ENCODE measurements at regions not wholly inside any gene's neighbourhood (a gene's known extent, or its start where the extent isn't known, plus 50 kb on each side); places are given as distances from the start of the nearest gene placed in this dataset.

- Histone ChIP-seq H3K79me2 (ENCODE audit: insufficient read depth, low read length) (no peaks in the 10 kb centered on the region), H4K20me1 (ENCODE audit: insufficient read depth, low read length) (no peaks in the 10 kb centered on the region), H2AFZ (ENCODE audit: low read length) (no peak overlapping the region), H3K4me2 (ENCODE audit: insufficient read depth, low read length) (no peak overlapping the region), H3K27me3 (ENCODE audit: insufficient read depth, low read length) (no peaks in the 10 kb centered on the region), H3K27ac (ENCODE audit: low read depth, low read length) (no peak overlapping the region), H3K4me1 (ENCODE audit: insufficient read depth, low read length) (no peaks in the 10 kb centered on the region), H3K4me3 (ENCODE audit: insufficient read depth, low read length) (no peak overlapping the region), H3K9me3 (ENCODE audit: low read depth, low read length) (no peaks in the 10 kb centered on the region), H3K36me3 (ENCODE audit: insufficient read depth, low read length) (no peaks in the 10 kb centered on the region)
- DNase-seq (ENCODE audit: insufficient read length, low spot score, missing footprints) = no peak
- no peak for TF ChIP-seq CTCF (IDR thresholded peaks at IDR 0.05; ENCODE audit: extremely low read depth, low read depth, low read length)
Measured at GRCh38 chr1:229136822-229137221, 134.1 kb upstream of the RAB4A start.

- Histone ChIP-seq H4K20me1 (ENCODE audit: insufficient read depth, low read length) (no peaks in the 10 kb centered on the region), H2AFZ (ENCODE audit: low read length) (no peak overlapping the region), H3K36me3 (ENCODE audit: insufficient read depth, low read length) (no peaks in the 10 kb centered on the region), H3K79me2 (ENCODE audit: insufficient read depth, low read length) (no peaks in the 10 kb centered on the region), H3K27ac (ENCODE audit: low read depth, low read length) (no peak overlapping the region), H3K27me3 (ENCODE audit: insufficient read depth, low read length) (no peaks in the 10 kb centered on the region), H3K4me2 (ENCODE audit: insufficient read depth, low read length) (no peak overlapping the region), H3K4me1 (ENCODE audit: insufficient read depth, low read length) (no peaks in the 10 kb centered on the region), H3K4me3 (ENCODE audit: insufficient read depth, low read length) (no peak overlapping the region), H3K9me3 (ENCODE audit: low read depth, low read length) (no peaks in the 10 kb centered on the region)
- TF ChIP-seq CTCF (IDR thresholded peaks at IDR 0.05; ENCODE audit: extremely low read depth, low read depth, low read length) = no peak
- no peak for DNase-seq (ENCODE audit: insufficient read length, low spot score, missing footprints)
Measured at GRCh38 chr1:229137271-229137670, 133.6 kb upstream of the RAB4A start.

- no peaks in the 10 kb centered on the region for H3K4me1 ChIP-seq (ENCODE audit: insufficient read depth, low read length)
- no peaks in the 10 kb centered on the region for H3K79me2 ChIP-seq (ENCODE audit: insufficient read depth, low read length)
- H2AFZ ChIP-seq (ENCODE audit: low read length) = no peak overlapping the region
- no peaks in the 10 kb centered on the region for H4K20me1 ChIP-seq (ENCODE audit: insufficient read depth, low read length)
- no peaks in the 10 kb centered on the region for H3K27me3 ChIP-seq (ENCODE audit: insufficient read depth, low read length)
- no peak overlapping the region for H3K4me2 ChIP-seq (ENCODE audit: insufficient read depth, low read length)
- no peaks in the 10 kb centered on the region for H3K9me3 ChIP-seq (ENCODE audit: low read depth, low read length)
- no peaks in the 10 kb centered on the region for H3K36me3 ChIP-seq (ENCODE audit: insufficient read depth, low read length)
- no peak for TF ChIP-seq CTCF (IDR thresholded peaks at IDR 0.05; ENCODE audit: extremely low read depth, low read depth, low read length)
- H3K4me3 ChIP-seq (ENCODE audit: insufficient read depth, low read length) = no peak overlapping the region
- no peak overlapping the region for H3K27ac ChIP-seq (ENCODE audit: low read depth, low read length)
- DNase-seq (ENCODE audit: insufficient read length, low spot score, missing footprints) = no peak
Measured at GRCh38 chr1:229138058-229138457, 132.9 kb upstream of the RAB4A start.

GRCh38 chr1:229139331-229140118 is 131.4 kb upstream of the RAB4A start:
- no peak for DNase-seq (ENCODE audit: insufficient read length, low spot score, missing footprints)
- Histone ChIP-seq H3K27ac (ENCODE audit: low read depth, low read length) (no peak overlapping the region), H3K27me3 (ENCODE audit: insufficient read depth, low read length) (no peaks in the 10 kb centered on the region), H3K9me3 (ENCODE audit: low read depth, low read length) (no peaks in the 10 kb centered on the region), H3K4me1 (ENCODE audit: insufficient read depth, low read length) (no peaks in the 10 kb centered on the region), H3K36me3 (ENCODE audit: insufficient read depth, low read length) (no peaks in the 10 kb centered on the region), H2AFZ (ENCODE audit: low read length) (no peak overlapping the region), H4K20me1 (ENCODE audit: insufficient read depth, low read length) (no peaks in the 10 kb centered on the region), H3K79me2 (ENCODE audit: insufficient read depth, low read length) (no peaks in the 10 kb centered on the region), H3K4me3 (ENCODE audit: insufficient read depth, low read length) (no peak overlapping the region), H3K4me2 (ENCODE audit: insufficient read depth, low read length) (no peak overlapping the region)
- TF ChIP-seq CTCF (IDR thresholded peaks at IDR 0.05; ENCODE audit: extremely low read depth, low read depth, low read length) = no peak
